Lower leg skin (tissue), 4 donors: ENCODE measurements at regions not wholly inside any gene's neighbourhood (a gene's known extent, or its start where the extent isn't known, plus 50 kb on each side); places are given as distances from the start of the nearest gene placed in this dataset.
A peak's percentile ranks its signal among the peaks of the same experiment; 100 is the strongest.

Experiments
- DNase-seq, 2 donors: peaks; one replicate each; pipeline ENCODE4 v3.0.0-alpha.2; 2019; ENCODE audit warnings: low spot score in 2 of 2
- H3K4me3 ChIP-seq: fragments of 200-600 bp; sonication (generic); 2 replicates; pipeline ENCODE4 v1.5.1; 2017; ENCODE audit warnings: mild to moderate bottlenecking, low read depth; ENCODE audit not compliant: poor library complexity, severe bottlenecking
- CTCF ChIP-seq, 3 donors: fragments of 450-650 bp; IDR thresholded peaks; one replicate each; pipeline ENCODE4 v1.5.1; 2016; ENCODE audit warnings: antibody characterized with exemption in 3 of 3, mild to moderate bottlenecking in 3 of 3, moderate library complexity in 2 of 3
- POLR2A ChIP-seq, 2 donors: fragments of 450-650 bp; IDR thresholded peaks; one replicate each; pipeline ENCODE4 v1.6.1; 2016 to 2017; ENCODE audit warnings: antibody characterized with exemption in 2 of 2, mild to moderate bottlenecking in 1 of 2, moderate library complexity in 1 of 2
- WGBS, 2 donors: methylation state at CpG; one replicate each; pipeline ENCODE4 v1.1.5; 2018; 5-methylcytosine and 5-hydroxymethylcytosine counted together
- intact Hi-C: fragments of 100-400 bp; cut with DNase I; formaldehyde crosslinking; loops from one replicate; pipeline ENCODE4 v1.15.0; 2023; ENCODE audit warnings: low total_unique reads

GRCh38 chr9:70478963-70479641, 64.6 kb upstream of the KLF9 start:
- no peak overlapping the region for H3K4me3 ChIP-seq
- 40 to 54% methylated on average over 3 of the region's 3 CpGs for WGBS, 2 donors
- intact Hi-C loops = no loop called here
- DNase-seq = peak; percentile 84 to 87
- TF ChIP-seq POLR2A (IDR thresholded peaks at IDR 0.05) (no peak), CTCF (IDR thresholded peaks at IDR 0.05) (no peak)

GRCh38 chr9:70477907-70478480, 63.5 kb upstream of the KLF9 start:
- intact Hi-C loops = no loop called here
- DNase-seq = no peak
- no peak for TF ChIP-seq POLR2A (IDR thresholded peaks at IDR 0.05)
- TF ChIP-seq CTCF (IDR thresholded peaks at IDR 0.05) = no peak
- WGBS, 2 donors = 66 to 74% methylated on average over 2 of the region's 2 CpGs
- H3K4me3 ChIP-seq = no peak overlapping the region

GRCh38 chr9:70477146-70477745, 62.8 kb upstream of the KLF9 start:
- H3K4me3 ChIP-seq = no peak overlapping the region
- TF ChIP-seq CTCF (IDR thresholded peaks at IDR 0.05) = no peak
- TF ChIP-seq POLR2A (IDR thresholded peaks at IDR 0.05) = no peak
- WGBS, 2 donors = 80 to 90% methylated on average over 5 of the region's 5 CpGs
- DNase-seq = no peak
- intact Hi-C loops = no loop called here

- H3K4me3 ChIP-seq = no peak overlapping the region
- 23 to 26% methylated on average over 2 of the region's 2 CpGs for WGBS, 2 donors
- intact Hi-C loops = no loop called here
- DNase-seq = peak in 1 of 2 donors; percentile 66
- TF ChIP-seq POLR2A (IDR thresholded peaks at IDR 0.05) = no peak
- TF ChIP-seq CTCF (IDR thresholded peaks at IDR 0.05) = no peak
These were observed 60.8 kb upstream of the KLF9 start for GRCh38 chr9:70475211-70475610.

- 85 to 90% methylated on average over 2 of the region's 2 CpGs for WGBS, 2 donors
- intact Hi-C loops = no loop called here
These were observed 60.0 kb upstream of the KLF9 start for GRCh38 chr9:70474413-70474812.

More at GRCh38 chr9:70474413-70474812, 60.0 kb upstream of the KLF9 start:
- no peak for TF ChIP-seq POLR2A (IDR thresholded peaks at IDR 0.05)
- no peak for TF ChIP-seq CTCF (IDR thresholded peaks at IDR 0.05)
- H3K4me3 ChIP-seq = no peak overlapping the region
- DNase-seq = no peak
